ENCODE measurements at regions not wholly inside any gene's neighbourhood (a gene's known extent, or its start where the extent isn't known, plus 50 kb on each side); places are given as distances from the start of the nearest gene placed in this dataset.

GRCh38 chr12:128133321-128134073 is 133.5 kb upstream of the TMEM132C start:
- peaks cover 3% of the 10 kb centered on the region for H3K27me3 Mint-ChIP-seq (ENCODE audit: low read depth)
- no peak for TF ChIP-seq CTCF (IDR thresholded peaks at IDR 0.05; ENCODE audit: unreplicated experiment)
- H3K9me3 Mint-ChIP-seq: no peaks in the 10 kb centered on the region
- H3K4me3 Mint-ChIP-seq: no peak overlapping the region
- no peaks in the 10 kb centered on the region for H3K36me3 Mint-ChIP-seq
- DNase-seq (ENCODE audit: low spot score in 2 of 2, unreplicated experiment in 2 of 2): no peak
- no peak overlapping the region for H3K27ac Mint-ChIP-seq
- peaks cover 2% of the 10 kb centered on the region for H3K4me1 Mint-ChIP-seq

GRCh38 chr12:128137140-128137539 is 129.8 kb upstream of the TMEM132C start:
- Mint-ChIP-seq H3K36me3 (no peaks in the 10 kb centered on the region), H3K4me1 (peaks cover 2% of the 10 kb centered on the region), H3K27ac (no peak overlapping the region), H3K9me3 (no peaks in the 10 kb centered on the region), H3K27me3 (ENCODE audit: low read depth) (no peaks in the 10 kb centered on the region), H3K4me3 (no peak overlapping the region)
- DNase-seq (ENCODE audit: low spot score in 2 of 2, unreplicated experiment in 2 of 2): no peak
- no peak for TF ChIP-seq CTCF (IDR thresholded peaks at IDR 0.05; ENCODE audit: unreplicated experiment)

GRCh38 chr12:128138125-128138524 is 128.8 kb upstream of the TMEM132C start:
- no peaks in the 10 kb centered on the region for H3K9me3 Mint-ChIP-seq
- peaks cover 1% of the 10 kb centered on the region for H3K27me3 Mint-ChIP-seq (ENCODE audit: low read depth)
- TF ChIP-seq CTCF (IDR thresholded peaks at IDR 0.05; ENCODE audit: unreplicated experiment): no peak
- no peak overlapping the region for H3K4me3 Mint-ChIP-seq
- peaks cover 4% of the 10 kb centered on the region for H3K4me1 Mint-ChIP-seq
- H3K27ac Mint-ChIP-seq: no peak overlapping the region
- DNase-seq (ENCODE audit: low spot score in 2 of 2, unreplicated experiment in 2 of 2): no peak
- no peaks in the 10 kb centered on the region for H3K36me3 Mint-ChIP-seq

GRCh38 chr12:128140551-128140950 is 126.4 kb upstream of the TMEM132C start:
- Mint-ChIP-seq H3K27me3 (ENCODE audit: low read depth) (peaks cover 1% of the 10 kb centered on the region), H3K4me1 (peaks cover 4% of the 10 kb centered on the region), H3K4me3 (no peak overlapping the region), H3K36me3 (no peaks in the 10 kb centered on the region), H3K27ac (no peak overlapping the region), H3K9me3 (no peaks in the 10 kb centered on the region)
- no peak for DNase-seq (ENCODE audit: low spot score in 2 of 2, unreplicated experiment in 2 of 2)
- no peak for TF ChIP-seq CTCF (IDR thresholded peaks at IDR 0.05; ENCODE audit: unreplicated experiment)

- Mint-ChIP-seq H3K27ac (no peak overlapping the region), H3K36me3 (no peaks in the 10 kb centered on the region), H3K27me3 (ENCODE audit: low read depth) (peaks cover 5% of the 10 kb centered on the region), H3K4me1 (no peaks in the 10 kb centered on the region), H3K9me3 (no peaks in the 10 kb centered on the region), H3K4me3 (no peak overlapping the region)
- no peak for TF ChIP-seq CTCF (IDR thresholded peaks at IDR 0.05; ENCODE audit: unreplicated experiment)
- no peak for DNase-seq (ENCODE audit: low spot score in 2 of 2, unreplicated experiment in 2 of 2)
Measured at GRCh38 chr12:128150961-128151360, 116.0 kb upstream of the TMEM132C start.

All from mesothelial cell of epicardium (in vitro differentiated cells).